ENCODE measurements at regions not wholly inside any gene's neighbourhood (a gene's known extent, or its start where the extent isn't known, plus 50 kb on each side); places are given as distances from the start of the nearest gene placed in this dataset.

- H3K27ac ChIP-seq: no peak overlapping the region
- no peak overlapping the region for H3K4me3 ChIP-seq
- H3K9me3 ChIP-seq: no peaks in the 10 kb centered on the region
- no peaks in the 10 kb centered on the region for H3K36me3 ChIP-seq
- no peaks in the 10 kb centered on the region for H3K4me1 ChIP-seq
- no peak overlapping the region for H3K9ac ChIP-seq (ENCODE audit: low read depth in 2 of 2, low read length in 2 of 2)
- no peak for TF ChIP-seq CTCF (IDR thresholded peaks at IDR 0.05)
- intact Hi-C loops (cut with DNase I): no loop called here
- DNase-seq: no peak
- H3K27me3 ChIP-seq: no peaks in the 10 kb centered on the region
These were observed 96.8 kb upstream of the ADAMTS16 start for GRCh38 chr5:5043346-5043745.

GRCh38 chr5:5044247-5044840 lies 95.8 kb upstream of the ADAMTS16 start:
- Histone ChIP-seq H3K4me3 (no peak overlapping the region), H3K9me3 (no peaks in the 10 kb centered on the region), H3K27ac (no peak overlapping the region), H3K27me3 (no peaks in the 10 kb centered on the region), H3K36me3 (no peaks in the 10 kb centered on the region), H3K9ac (ENCODE audit: low read depth in 2 of 2, low read length in 2 of 2) (no peak overlapping the region), H3K4me1 (no peaks in the 10 kb centered on the region)
- TF ChIP-seq CTCF (IDR thresholded peaks at IDR 0.05): no peak
- intact Hi-C loops (cut with DNase I): no loop called here
- no peak for DNase-seq

- no peak for TF ChIP-seq CTCF (IDR thresholded peaks at IDR 0.05)
- Histone ChIP-seq H3K27me3 (no peaks in the 10 kb centered on the region), H3K36me3 (no peaks in the 10 kb centered on the region), H3K9me3 (no peaks in the 10 kb centered on the region), H3K4me1 (no peaks in the 10 kb centered on the region), H3K4me3 (no peak overlapping the region), H3K27ac (no peak overlapping the region), H3K9ac (ENCODE audit: low read depth in 2 of 2, low read length in 2 of 2) (no peak overlapping the region)
- no peak for DNase-seq
- intact Hi-C loops (cut with DNase I): no loop called here
These were observed 93.2 kb upstream of the ADAMTS16 start for GRCh38 chr5:5046680-5047502.

GRCh38 chr5:5050801-5051200 lies 89.3 kb upstream of the ADAMTS16 start:
- H3K4me1 ChIP-seq: no peaks in the 10 kb centered on the region
- intact Hi-C loops (cut with DNase I): no loop called here

GRCh38 chr5:5055712-5056111 lies 84.4 kb upstream of the ADAMTS16 start:
- Histone ChIP-seq H3K9ac (ENCODE audit: low read depth in 2 of 2, low read length in 2 of 2) (no peak overlapping the region), H3K27me3 (no peaks in the 10 kb centered on the region), H3K4me3 (no peak overlapping the region), H3K9me3 (no peaks in the 10 kb centered on the region), H3K36me3 (no peaks in the 10 kb centered on the region), H3K4me1 (no peaks in the 10 kb centered on the region), H3K27ac (no peak overlapping the region)
- intact Hi-C loops (cut with DNase I): no loop called here
- no peak for DNase-seq
- no peak for TF ChIP-seq CTCF (IDR thresholded peaks at IDR 0.05)

More at GRCh38 chr5:5050801-5051200, 89.3 kb upstream of the ADAMTS16 start:
- H3K27ac ChIP-seq: no peak overlapping the region
- H3K36me3 ChIP-seq: no peaks in the 10 kb centered on the region
- no peak overlapping the region for H3K4me3 ChIP-seq
- TF ChIP-seq CTCF (IDR thresholded peaks at IDR 0.05): no peak
- no peak overlapping the region for H3K9ac ChIP-seq (ENCODE audit: low read depth in 2 of 2, low read length in 2 of 2)
- no peaks in the 10 kb centered on the region for H3K9me3 ChIP-seq
- no peaks in the 10 kb centered on the region for H3K27me3 ChIP-seq
- DNase-seq: no peak

Data from colonic mucosa (tissue), 4 donors.